NCI-H82 treated with DMSO at 0.1 percent for 48 hours (cell line): ENCODE measurements at regions not wholly inside any gene's neighbourhood (a gene's known extent, or its start where the extent isn't known, plus 50 kb on each side); places are given as distances from the start of the nearest gene placed in this dataset.
A peak's percentile ranks its signal among the peaks of the same experiment; 100 is the strongest.

ENCODE experiments used
- DNase-seq: peaks from one replicate; lab custom pipeline; 2025; ENCODE audit not compliant: unreplicated experiment; lab: John Stamatoyannopoulos, UW

DNA sequence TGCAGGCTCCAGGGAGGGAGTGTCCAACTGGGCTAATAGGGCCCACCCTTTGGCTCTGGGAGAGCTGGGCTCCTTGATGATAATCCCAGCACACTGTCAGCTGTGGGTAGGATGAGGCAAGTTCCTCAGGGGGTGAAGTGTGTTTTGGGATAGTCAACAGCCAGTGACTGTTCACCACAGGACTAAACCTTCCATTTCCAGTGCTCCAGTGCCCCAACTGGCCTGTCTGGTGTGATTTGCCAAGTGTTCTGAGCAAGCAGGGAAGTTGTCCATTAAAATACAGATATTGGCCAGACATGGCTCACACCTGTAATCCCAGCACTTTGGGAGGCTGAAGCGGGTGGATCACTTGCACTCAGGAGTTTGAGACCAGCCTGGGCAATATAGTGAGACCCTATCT lies 150.9 kb downstream of the TM9SF2 start:
- DNase-seq = no peak

DNA sequence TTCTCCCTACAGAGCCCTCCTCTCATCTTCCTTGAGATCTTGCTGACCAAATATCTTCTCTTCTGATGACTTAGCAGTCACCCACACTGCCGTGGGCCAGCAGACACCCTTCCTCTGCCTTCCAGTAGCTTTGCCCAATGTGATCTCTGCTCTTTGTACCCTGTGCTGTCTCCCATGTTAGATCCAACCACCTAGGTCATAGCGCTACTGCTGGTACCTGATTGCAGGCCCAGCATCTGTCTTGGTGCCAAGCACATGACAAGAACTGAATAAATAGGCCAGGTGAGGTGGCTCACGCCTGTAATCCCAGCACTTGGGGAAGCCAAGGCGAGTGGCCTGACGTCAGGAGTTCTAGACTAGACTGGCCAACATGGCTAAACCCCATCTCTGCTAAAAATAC lies 149.7 kb downstream of the TM9SF2 start:
- no peak for DNase-seq

DNA sequence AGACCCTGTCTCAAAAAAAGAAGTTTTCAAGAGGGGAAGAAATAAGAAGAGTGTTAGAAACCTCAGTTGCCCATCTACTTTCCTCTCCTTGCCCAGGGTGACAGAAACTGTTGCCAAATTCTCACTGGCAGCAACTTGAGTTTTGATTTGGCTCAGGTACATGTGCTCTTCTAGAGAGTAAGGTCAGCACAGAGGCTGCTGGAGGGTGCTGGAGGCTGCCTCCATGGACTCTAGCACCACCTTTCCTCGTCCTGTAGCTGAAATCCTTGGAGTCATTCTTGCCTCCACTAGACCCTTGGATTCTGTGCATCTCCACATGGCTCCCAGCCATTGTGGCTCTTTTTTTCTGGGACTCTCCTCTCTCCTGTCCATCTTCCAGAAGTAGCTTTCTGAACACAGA lies 149.1 kb downstream of the TM9SF2 start:
- DNase-seq = no peak

DNA sequence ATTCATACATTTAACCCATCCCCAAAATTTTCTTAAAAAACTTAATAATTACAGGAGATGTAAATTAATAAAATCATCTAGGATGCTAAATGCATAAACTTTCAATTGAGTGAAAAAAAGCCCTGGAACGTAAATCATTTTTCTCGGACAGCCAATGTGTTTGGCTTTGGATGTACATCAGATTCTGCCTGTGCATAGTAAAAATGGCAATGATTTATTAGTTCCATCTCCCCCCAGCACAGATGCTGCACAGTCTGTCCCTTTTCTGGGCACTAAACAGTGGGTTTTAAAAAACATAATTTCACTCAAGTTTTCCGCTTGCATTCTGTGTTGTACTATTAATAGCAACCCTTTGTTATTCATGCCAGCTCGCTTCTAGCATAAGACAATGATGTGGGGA lies 147.7 kb downstream of the TM9SF2 start:
- DNase-seq = no peak

DNA sequence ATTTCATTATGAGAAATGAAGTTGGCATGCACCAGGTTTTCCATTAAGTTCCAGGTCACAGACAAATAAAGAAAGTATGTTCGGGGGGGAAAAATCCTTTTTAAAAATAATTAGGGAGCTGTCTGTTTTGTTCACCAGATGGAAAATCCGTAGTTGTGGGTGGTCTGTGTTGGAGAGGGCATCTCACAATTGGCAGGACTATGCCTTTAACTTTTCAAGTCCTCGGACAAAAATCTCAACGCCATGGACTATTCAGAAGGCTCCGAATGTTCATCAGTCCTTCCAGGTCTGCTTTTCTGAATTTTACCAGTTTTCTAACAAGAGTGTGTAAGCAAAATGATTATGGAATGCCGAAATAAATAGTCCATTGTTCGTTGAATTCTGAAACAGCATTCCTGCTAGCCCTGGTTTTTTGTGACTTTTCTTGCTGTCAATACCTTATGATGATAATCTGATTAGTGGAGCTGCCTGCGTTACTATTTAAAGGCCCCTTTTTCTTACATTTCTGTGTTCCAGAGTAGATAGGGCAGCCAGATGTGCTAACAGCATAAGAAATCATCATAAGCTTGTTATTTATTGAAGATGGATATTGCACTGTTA lies 146.9 kb downstream of the TM9SF2 start:
- no peak for DNase-seq

DNA sequence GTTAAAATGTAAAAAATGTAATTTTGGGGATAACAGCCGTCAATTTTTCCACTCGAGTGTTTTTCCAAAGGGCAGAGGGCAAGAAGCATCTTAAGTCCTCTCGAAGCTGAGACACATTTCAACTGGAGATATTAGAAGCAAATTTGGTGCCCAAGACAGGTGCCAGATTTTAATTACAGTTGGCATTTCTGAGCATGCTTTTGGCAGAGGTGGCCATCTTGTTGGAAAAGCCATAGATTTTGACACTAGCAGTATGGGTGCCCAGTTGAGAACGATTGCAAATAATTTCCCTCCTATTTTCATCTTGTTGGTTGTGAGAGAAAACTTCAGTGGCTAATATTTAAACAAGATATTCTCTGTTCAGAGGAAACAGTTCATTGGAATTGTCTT lies 146.3 kb downstream of the TM9SF2 start:
- no peak for DNase-seq

DNA sequence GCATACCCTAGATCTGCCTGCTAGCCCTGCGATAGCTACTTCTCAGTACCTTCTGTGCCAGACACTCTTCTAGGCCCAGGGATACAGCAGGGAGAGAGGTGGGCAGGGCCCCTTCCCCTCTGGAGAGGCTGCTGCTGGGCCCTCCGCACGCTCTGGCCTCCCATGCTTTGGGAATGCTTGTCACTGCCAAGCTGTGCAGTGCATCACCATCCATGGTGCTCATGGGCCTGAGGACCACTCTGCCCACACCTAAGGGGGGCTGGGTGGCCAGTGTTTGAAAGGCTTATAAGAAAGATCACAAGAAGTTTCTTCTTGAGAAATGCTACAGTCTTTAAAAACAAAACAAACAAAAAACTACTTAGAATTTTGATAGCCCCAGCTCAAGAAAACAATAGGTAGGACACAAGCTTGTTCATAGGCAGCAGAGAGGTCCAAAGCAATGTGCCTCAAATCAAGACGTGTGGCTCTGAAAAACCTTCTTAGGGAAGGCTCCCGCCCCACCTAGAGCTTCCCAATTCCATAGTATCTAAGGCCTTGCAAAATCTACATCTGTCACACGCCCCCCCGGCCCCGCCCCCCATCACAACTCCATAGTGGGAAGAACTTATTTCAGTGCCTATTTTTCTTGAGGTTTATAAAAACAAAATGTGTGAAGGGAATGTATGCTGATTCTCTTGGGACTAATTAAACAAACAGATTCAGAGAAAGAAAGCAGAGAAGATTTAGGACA lies 145.8 kb downstream of the TM9SF2 start:
- DNase-seq = no peak

DNA sequence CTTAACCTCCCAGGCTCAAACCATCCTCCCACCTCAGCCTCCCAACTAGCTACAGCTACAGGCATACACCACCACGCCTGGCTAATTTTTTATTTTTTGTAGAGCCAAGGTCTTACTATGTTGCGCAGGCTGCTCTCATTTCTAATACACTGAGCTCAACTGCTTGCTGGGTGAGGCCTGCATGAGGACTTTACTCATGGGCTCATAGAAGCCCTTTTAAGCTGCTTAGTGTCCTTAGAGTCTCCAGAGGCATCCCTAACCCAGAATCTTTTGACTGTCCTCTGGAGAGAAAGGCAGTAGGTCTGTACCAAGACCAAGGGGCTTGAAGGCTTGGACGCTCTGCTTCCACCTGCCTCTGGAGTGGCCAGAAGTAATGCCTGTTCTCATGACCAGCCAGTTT lies 141.6 kb downstream of the TM9SF2 start:
- DNase-seq = no peak

DNA sequence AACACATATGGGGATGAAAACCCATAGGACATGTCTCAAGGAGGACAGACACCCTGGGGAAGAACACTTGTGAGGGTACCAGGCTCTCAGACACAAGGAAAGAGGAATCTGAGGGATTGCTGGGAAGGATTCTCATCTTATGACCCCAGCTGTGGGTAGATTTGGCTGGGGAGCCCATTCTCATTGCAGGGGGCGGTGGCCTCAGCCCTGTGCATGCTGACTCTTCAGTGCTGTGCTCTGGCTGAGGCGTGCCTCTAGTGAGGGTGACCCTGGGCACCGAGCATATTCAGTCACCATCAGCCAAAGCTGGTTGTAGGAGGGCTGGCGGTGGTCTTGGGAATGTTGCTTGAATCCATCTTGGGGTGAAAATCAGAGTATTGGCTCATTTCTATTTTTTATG lies 140.7 kb downstream of the TM9SF2 start:
- DNase-seq = no peak

DNA sequence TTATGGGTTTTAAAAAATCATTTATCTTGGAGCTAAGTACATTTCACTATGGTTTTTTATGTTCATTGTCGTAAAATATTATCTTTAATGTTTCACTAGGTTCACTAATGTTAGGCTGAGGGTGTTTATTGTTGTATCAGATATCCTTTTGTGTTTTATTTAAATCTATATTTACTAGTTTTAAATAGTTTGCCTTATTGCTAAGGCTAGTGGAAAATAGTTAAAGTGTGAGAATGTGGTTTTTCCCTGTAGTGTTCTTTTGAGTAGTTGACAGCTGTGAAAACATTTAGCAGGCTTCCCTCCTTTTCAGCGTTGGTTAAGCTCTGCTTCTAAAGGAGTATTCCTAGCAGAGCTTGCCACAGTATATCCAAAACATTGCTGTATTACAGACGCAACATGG lies 139.0 kb downstream of the TM9SF2 start:
- DNase-seq = no peak

DNA sequence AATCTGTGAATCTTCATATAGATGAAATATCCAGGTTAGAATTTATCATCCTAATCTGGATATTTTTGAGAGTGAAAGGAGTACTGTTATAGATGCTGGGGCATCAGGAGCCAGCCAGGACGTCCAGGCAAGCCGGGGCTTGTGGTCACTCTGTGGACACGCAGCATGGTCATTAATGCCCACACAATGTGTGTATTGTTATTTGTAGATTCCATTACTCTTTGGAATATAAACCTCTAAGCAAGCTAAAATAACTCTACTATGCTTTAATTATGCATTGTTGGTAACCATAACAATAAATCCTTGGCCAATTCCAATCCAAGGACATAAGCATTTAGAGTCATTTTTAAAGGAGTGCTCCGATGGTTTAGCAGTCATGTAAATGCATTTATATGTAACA lies 137.9 kb downstream of the TM9SF2 start:
- no peak for DNase-seq

DNA sequence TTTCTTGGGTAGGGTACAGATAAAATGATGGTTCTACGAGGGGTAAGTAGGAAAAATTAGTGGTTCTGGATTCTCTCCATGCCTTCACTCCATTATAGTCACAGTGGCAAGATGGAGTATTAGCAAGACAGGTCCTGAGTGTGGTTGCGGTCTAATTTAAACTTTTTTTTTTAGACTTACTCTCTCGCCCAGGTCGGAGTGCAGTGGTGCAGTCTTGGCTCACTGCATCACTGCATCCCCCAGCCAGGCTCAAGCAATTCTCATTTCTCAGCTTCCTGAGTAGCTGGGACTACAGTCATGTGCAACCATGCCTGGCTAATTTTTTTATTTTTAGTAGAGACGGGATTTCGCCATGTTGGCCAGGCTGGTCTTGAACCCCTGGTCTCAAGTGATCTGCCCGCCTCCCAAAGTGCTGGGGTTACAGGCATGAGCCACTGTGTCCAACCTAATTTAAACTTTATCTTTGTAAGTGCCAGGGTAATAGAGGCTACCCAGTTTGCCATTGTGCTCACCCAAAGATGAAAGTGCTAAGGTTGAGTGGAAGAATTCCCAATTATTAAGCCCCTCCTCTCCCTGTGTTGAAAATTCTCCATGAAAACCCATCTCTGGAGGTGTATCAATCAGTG lies 135.6 kb downstream of the TM9SF2 start:
- DNase-seq = no peak

DNA sequence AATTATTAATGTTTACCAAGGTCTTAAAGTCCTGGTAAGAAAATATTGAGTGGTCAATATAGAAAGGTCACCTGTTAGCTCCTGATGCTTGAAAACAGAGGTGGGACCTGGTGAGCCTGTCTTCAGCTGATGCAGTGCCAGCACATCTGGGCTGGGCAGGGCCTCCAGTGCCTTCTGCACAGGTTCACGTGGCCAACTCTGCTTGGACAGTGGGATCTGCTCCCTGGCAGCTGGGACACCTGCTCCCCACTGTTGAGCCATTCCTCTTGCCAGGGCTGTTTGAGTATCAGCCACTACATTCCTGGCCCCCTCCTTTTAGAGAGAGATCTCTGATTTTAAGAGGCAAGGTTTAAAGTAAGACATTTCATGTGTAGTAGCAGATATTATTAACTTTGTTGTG lies 135.0 kb downstream of the TM9SF2 start:
- DNase-seq = no peak

DNA sequence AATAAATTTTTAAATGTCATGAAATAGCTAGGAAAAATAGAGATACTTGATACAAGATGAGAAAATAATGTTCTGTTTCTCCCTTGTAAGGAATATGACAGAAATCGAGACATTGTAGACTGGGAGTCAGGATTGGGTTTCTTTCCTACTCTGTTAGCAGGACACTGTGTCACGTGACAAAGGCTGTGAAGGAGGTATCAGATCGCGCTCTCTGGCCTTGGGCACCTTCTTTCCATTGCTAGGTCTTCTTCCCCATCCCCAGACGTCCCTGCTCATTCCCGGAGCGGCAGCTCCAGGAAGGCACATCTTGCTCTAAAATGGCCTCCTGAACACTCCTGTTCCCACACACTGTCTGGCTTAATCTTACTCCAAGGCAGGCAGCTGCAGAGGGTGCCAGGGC lies 133.4 kb downstream of the TM9SF2 start:
- no peak for DNase-seq

DNA sequence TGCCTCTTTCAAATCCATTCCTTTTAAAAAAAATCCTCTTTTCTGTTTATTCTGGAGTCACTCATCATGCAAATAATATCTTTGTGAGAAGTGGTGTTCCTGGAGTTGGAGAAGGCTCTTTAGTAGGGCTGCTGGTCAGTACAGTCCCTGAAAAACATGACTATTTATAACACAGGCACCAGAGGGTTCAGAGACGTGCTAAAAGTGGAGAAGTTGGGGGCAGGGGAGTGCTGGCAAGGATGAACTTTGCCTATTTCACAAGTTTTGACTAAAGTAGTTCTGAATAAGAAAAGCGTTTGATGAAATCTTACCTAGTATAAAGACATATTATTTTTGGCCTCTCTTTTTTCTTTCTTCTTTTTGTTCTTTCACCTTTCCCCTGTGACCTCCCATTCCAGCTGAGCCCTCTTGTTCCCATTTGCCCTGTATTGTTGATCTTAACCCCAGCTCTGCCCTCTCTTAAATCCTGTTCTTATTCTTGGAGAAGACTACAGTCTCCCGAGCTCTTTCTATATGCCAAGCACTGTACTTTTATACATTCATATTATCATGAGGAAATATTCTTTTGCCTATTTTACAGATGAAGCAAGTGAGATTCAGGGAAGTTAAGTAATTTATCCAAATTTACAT lies 129.1 kb downstream of the TM9SF2 start:
- no peak for DNase-seq

DNA sequence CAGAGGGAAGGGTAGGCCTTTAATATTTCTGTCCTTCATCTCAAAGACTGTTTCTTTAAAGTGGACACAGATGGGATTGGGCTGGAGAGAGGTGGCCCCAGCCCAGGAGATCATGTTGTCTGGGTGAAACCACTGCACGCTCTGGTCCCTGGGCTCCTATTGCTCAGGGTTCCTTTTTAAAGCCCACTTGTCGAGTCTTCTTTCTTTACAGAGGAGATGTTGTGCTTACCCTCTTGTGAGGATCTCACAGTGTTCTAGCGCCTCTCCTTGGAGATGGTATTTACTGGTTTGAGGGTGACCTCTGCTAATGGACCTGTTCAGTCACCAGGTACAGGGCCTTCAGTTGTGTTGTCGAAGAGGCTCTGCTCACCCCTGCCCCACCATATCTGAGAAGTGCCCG lies 128.4 kb downstream of the TM9SF2 start:
- no peak for DNase-seq

DNA sequence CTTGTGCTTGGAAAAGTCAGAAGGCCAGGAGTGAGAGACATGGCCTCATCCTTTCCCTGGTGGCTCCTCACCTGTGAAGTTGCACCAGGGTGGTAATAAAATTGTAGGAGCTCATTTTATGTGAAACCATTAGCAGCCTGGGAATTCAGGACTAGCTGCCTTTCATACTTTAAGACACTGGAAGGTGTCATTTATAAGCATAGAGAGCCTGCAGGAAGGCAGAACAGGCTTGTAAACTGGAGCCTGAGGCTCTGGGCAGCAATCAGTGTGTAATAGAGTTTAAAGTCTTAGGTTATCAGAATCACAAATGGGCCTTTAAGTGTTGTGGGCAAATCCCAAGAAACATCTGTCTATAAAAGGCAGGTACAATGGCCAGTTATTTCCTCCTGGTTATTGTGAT lies 127.2 kb downstream of the TM9SF2 start:
- no peak for DNase-seq

DNA sequence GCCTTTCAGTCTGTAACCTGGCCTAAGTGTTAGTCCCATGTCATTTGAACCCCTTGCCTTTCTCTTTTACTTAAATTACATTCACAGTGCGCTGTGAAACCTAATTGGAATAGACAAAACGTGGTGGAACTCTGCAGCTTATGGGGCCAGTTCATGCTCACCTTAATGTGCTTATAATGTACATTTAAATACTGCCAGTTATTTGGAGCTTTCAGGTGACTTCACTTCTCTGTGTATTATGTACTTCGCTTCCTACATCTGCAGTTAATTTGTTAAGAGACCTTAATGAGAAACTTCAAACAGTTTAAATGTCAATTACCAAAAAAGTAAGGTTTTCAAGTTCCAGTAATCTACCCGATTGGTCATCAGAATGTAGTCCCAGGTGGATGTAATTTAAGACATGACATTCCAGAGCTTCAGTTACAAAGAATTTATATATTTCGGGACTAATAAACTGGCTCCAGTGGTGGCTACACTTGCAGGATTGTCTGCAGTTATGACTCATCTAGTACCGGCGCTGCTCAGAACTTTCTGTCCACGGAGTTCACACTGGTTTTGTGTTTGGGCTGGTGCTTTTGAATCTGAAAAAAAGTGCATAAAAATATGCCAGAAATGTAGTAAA lies 125.3 kb downstream of the TM9SF2 start:
- no peak for DNase-seq

DNA sequence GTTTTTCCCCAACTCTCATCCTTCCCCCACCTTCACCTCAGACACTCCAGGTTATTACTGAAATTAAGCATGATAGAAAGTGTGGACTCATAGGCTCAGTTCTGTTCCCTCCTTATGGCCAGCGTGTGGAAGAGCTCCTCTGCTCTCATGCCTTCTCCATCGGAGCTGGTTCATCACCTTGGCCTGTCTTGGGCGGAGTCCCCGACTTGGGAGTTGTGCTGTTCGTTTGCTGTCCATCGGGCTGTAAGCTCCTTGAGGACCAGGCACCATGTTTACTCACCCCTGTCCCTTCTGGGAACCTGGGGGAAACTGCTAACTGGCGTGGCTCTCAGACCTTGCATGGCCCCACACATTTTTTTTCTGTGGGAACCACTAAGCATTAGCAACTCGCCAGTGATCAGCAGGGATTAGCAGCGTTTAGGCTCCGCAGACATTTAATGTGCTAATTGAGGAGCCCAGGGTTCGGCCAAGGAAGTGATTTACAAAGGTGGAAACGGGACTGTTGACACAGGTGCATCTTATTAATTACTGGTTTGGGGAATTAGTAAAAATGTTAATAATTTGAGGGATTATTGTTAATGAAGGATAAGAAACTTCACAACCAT lies 123.8 kb downstream of the TM9SF2 start:
- DNase-seq = peak; percentile 59

DNA sequence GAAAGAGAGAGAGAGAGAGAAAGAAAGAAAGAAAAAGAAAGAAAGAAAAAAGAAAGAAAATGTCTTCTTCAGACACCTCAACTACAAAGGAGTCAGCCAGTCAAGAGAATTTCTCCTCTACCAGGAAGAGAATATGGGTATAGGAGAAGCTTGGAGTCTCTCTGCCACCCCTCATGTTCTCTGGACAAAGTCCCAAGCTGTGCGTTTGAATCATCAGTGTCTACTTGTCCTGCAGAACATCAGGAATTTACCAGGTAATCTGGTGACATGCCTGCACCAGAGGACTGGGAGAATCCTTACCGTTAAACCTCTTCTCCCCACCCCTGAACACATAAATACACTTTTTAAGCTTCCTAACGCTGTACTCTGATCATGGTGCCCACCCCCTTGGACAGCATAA lies 119.5 kb downstream of the TM9SF2 start:
- no peak for DNase-seq

DNA sequence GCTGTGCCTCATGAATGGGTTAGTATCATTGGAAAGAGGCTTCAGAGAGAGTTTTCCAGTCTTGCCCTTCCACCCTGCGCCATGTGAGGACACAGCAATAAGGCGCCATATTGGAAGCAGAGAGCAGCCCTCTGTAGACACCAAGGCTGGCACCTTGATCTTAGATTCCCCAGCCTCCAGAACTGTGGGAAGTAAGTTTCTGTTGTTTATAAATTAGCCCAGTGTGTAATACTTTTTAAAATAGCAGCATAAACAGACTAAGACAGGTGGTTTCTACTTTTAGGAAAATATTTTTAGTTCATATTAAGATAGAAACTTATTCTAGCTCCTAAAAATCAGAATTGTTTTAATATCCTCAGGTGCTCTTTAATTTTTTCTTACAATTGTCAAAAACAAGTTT lies 117.9 kb downstream of the TM9SF2 start:
- DNase-seq = no peak
